OCI-LY1 (cell line): ENCODE measurements at regions not wholly inside any gene's neighbourhood (a gene's known extent, or its start where the extent isn't known, plus 50 kb on each side); places are given as distances from the start of the nearest gene placed in this dataset.

Source experiments
- H2AFZ ChIP-seq: fragments of 200-600 bp; sonication (generic), shearing (Covaris generic); 2 replicates; pipeline ENCODE4 v1.6.0; 2014; ENCODE audit warnings: antibody characterized with exemption, mild to moderate bottlenecking, low read length
- H3F3A ChIP-seq: fragments of 200-600 bp; sonication (generic), shearing (Covaris generic); 2 replicates; pipeline ENCODE4 v1.6.0; 2014; ENCODE audit warnings: mild to moderate bottlenecking, antibody characterized with exemption, low read length, moderate library complexity; ENCODE audit not compliant: insufficient read depth
- H3K27ac ChIP-seq: fragments of 200-600 bp; sonication (generic); 2 replicates; pipeline ENCODE4 v1.5.1; 2014; ENCODE audit warnings: low read length, mixed run types, mild to moderate bottlenecking, low read depth; ENCODE audit not compliant: poor library complexity, severe bottlenecking
- H3K27me3 ChIP-seq: fragments of 200-600 bp; sonication (generic); 2 replicates; pipeline ENCODE4 v1.6.0; 2014; ENCODE audit warnings: antibody characterized with exemption, mild to moderate bottlenecking, low read length, moderate library complexity; ENCODE audit not compliant: insufficient read depth
- H3K36me3 ChIP-seq: fragments of 200-600 bp; sonication (generic); 2 replicates; pipeline ENCODE4 v1.6.1; 2014; ENCODE audit warnings: mild to moderate bottlenecking, antibody characterized with exemption, low read length, moderate library complexity, mixed read lengths; ENCODE audit not compliant: insufficient read depth
- H3K4me1 ChIP-seq: fragments of 200-600 bp; sonication (generic); 2 replicates; pipeline ENCODE4 v1.5.1; 2014; ENCODE audit warnings: mild to moderate bottlenecking, low read length, moderate library complexity; ENCODE audit not compliant: insufficient read depth, severe bottlenecking
- H3K4me2 ChIP-seq: fragments of 200-600 bp; sonication (generic), shearing (Covaris generic); 2 replicates; pipeline ENCODE4 v1.6.1; 2014; ENCODE audit warnings: low read length
- H3K4me3 ChIP-seq: fragments of 200-600 bp; sonication (generic); 2 replicates; pipeline ENCODE4 v1.5.1; 2014; ENCODE audit warnings: low read length, low read depth, mild to moderate bottlenecking, mixed read lengths; ENCODE audit not compliant: poor library complexity, severe bottlenecking
- H3K79me2 ChIP-seq: fragments of 200-600 bp; shearing (Covaris generic); 2 replicates; pipeline ENCODE4 v1.6.1; 2016; ENCODE audit warnings: mixed run types, low read length, mixed read lengths; ENCODE audit not compliant: insufficient read depth
- H3K9ac ChIP-seq: fragments of 200-600 bp; sonication (generic), shearing (Covaris generic); 2 replicates; pipeline ENCODE4 v1.6.1; 2014; ENCODE audit warnings: mild to moderate bottlenecking, low read length, mixed read lengths
- H3K9me2 ChIP-seq: fragments of 200-600 bp; sonication (generic), shearing (Covaris generic); 2 replicates; pipeline ENCODE4 v1.6.1; 2014; ENCODE audit warnings: low read depth, mild to moderate bottlenecking, low read length, mixed read lengths
- H3K9me3 ChIP-seq: fragments of 200-600 bp; shearing (Covaris generic); 2 replicates; pipeline ENCODE4 v1.6.1; 2014; ENCODE audit warnings: low read length, mixed read lengths
- H4K20me1 ChIP-seq: fragments of 200-600 bp; sonication (generic), shearing (Covaris generic); 2 replicates; pipeline ENCODE4 v1.6.0; 2016; ENCODE audit warnings: mild to moderate bottlenecking, low read length; ENCODE audit not compliant: insufficient read depth
- CTCF ChIP-seq: fragments of 200-600 bp; sonication (generic), shearing (Covaris generic); IDR thresholded peaks from 2 replicates; pipeline ENCODE4 v1.5.1; 2017; ENCODE audit warnings: mild to moderate bottlenecking, antibody characterized with exemption, low read length, moderate library complexity, mixed read lengths
- EZH2 ChIP-seq: fragments of 200-600 bp; sonication (generic), shearing (Covaris generic); IDR thresholded peaks from 2 replicates; pipeline ENCODE4 v1.8.0; 2017; ENCODE audit warnings: borderline replicate concordance, mixed run types, mild to moderate bottlenecking, antibody characterized with exemption, low read length, moderate library complexity, mixed read lengths

- no peak for TF ChIP-seq EZH2
- no peak for TF ChIP-seq CTCF
- no peaks in the 10 kb centered on the region for H3F3A ChIP-seq
- no peak overlapping the region for H3K4me2 ChIP-seq
- no peaks in the 10 kb centered on the region for H3K4me1 ChIP-seq
- H4K20me1 ChIP-seq: no peaks in the 10 kb centered on the region
- no peaks in the 10 kb centered on the region for H3K9me2 ChIP-seq
- no peaks in the 10 kb centered on the region for H3K36me3 ChIP-seq
- H3K9ac ChIP-seq: no peak overlapping the region
- no peak overlapping the region for H3K4me3 ChIP-seq
- H3K79me2 ChIP-seq: no peaks in the 10 kb centered on the region
- no peak overlapping the region for H2AFZ ChIP-seq
- H3K27me3 ChIP-seq: no peaks in the 10 kb centered on the region
- H3K9me3 ChIP-seq: peaks cover 9% of the 10 kb centered on the region; the same call in 1 of the 2 replicates
- no peak overlapping the region for H3K27ac ChIP-seq
Measured at GRCh38 chr3:118354556-118354955, 680.1 kb downstream of the IGSF11 start.

DNA sequence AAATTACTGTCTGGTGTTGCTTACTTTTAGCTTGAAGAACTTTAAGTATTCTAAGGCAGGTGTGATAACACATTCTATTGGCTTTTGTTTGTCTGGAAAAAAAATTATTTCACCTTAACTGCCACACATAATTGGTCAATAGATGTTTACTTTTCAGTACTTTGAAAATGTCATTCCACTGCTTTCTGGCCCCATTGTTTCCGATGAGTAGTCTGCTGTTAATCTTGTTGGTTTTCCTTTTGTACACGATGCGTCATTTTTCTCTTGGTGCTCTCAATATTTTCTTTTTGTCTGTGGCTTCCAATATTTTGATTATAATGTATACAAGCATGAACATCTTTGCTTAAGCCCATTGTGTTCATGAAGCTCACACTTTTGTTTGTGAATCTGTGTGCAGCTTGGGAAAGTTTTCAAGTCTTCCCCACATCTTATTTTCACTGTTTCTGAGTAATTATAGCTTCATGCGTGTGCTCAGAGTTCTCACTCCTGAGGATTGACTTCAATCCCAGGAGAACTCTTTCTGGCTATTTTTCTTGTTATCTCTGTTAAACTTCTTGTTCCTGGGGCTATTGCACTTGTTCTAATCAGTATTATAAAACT lies 664.7 kb downstream of the IGSF11 start:
- Histone ChIP-seq H3F3A (no peaks in the 10 kb centered on the region), H2AFZ (no peak overlapping the region), H3K4me1 (no peaks in the 10 kb centered on the region), H3K27me3 (no peaks in the 10 kb centered on the region), H3K79me2 (no peaks in the 10 kb centered on the region), H3K4me2 (no peak overlapping the region), H3K9me2 (no peaks in the 10 kb centered on the region), H3K4me3 (no peak overlapping the region), H3K9me3 (peaks cover 8% of the 10 kb centered on the region; the same call in 1 of the 2 replicates), H3K36me3 (no peaks in the 10 kb centered on the region), H3K27ac (no peak overlapping the region), H3K9ac (no peak overlapping the region), H4K20me1 (no peaks in the 10 kb centered on the region)
- TF ChIP-seq EZH2: no peak
- no peak for TF ChIP-seq CTCF

DNA sequence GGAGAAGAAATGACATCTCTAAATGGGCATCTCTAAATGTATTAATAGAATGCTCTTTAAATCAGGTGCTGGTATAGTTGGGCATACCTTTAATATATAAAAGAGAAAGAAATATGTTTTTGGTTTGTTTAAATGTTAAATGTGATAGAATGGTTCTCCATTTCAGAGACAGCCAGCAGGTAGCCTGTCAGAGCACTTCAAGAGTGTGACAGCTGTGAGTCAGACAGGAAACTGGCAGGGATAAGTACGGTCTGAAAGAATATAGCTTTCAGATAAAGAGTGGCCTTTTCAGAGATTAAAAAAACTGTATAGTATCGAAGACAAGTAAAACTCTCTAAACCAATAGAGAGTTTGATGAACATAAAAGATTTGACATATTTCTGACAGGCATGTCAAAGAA lies 654.1 kb downstream of the IGSF11 start:
- no peak overlapping the region for H3K27ac ChIP-seq
- TF ChIP-seq CTCF (no peak), EZH2 (no peak)
- H3K9ac ChIP-seq: no peak overlapping the region
- no peaks in the 10 kb centered on the region for H4K20me1 ChIP-seq
- H3F3A ChIP-seq: no peaks in the 10 kb centered on the region
- H2AFZ ChIP-seq: no peak overlapping the region
- no peaks in the 10 kb centered on the region for H3K9me2 ChIP-seq
- H3K79me2 ChIP-seq: no peaks in the 10 kb centered on the region
- no peaks in the 10 kb centered on the region for H3K36me3 ChIP-seq
- no peak overlapping the region for H3K4me2 ChIP-seq
- no peaks in the 10 kb centered on the region for H3K4me1 ChIP-seq
- no peaks in the 10 kb centered on the region for H3K27me3 ChIP-seq
- no peak overlapping the region for H3K4me3 ChIP-seq
- H3K9me3 ChIP-seq: no peaks in the 10 kb centered on the region
